ENCODE measurements at regions not wholly inside any gene's neighbourhood (a gene's known extent, or its start where the extent isn't known, plus 50 kb on each side); places are given as distances from the start of the nearest gene placed in this dataset.

DNA sequence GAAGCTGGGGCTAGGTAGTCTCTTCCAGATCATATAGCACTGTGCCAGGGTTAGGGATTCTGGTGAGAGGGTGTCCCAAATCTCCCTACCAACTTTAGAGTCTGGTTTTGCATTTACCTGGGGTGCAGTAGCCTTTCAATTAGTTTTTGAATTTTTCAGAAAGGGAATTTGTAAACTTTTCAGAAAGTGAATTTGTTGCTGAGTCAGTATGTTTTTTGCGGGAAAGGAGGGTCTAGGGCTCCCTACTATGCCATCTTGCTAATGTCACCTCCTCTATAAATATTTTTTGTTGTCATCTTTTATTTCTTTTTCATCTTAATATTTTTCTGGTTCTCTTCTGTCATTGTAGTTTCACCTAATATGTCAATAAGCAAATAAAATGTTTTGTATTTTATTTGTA is 95.8 kb upstream of the FAM98A start:
- TF ChIP-seq, protein P1, sequence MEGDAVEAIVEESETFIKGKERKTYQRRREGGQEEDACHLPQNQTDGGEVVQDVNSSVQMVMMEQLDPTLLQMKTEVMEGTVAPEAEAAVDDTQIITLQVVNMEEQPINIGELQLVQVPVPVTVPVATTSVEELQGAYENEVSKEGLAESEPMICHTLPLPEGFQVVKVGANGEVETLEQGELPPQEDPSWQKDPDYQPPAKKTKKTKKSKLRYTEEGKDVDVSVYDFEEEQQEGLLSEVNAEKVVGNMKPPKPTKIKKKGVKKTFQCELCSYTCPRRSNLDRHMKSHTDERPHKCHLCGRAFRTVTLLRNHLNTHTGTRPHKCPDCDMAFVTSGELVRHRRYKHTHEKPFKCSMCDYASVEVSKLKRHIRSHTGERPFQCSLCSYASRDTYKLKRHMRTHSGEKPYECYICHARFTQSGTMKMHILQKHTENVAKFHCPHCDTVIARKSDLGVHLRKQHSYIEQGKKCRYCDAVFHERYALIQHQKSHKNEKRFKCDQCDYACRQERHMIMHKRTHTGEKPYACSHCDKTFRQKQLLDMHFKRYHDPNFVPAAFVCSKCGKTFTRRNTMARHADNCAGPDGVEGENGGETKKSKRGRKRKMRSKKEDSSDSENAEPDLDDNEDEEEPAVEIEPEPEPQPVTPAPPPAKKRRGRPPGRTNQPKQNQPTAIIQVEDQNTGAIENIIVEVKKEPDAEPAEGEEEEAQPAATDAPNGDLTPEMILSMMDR (IDR thresholded peaks at IDR 0.05; ENCODE audit: insufficient read depth, low read depth, low read length), result no peak
- no peak for TF ChIP-seq EZH2 (IDR thresholded peaks at IDR 0.05; ENCODE audit: insufficient read depth, low read length)
